ENCODE measurements at regions not wholly inside any gene's neighbourhood (a gene's known extent, or its start where the extent isn't known, plus 50 kb on each side); places are given as distances from the start of the nearest gene placed in this dataset.

GRCh38 chr14:34119107-34119858 lies 168.4 kb upstream of the EGLN3 start:
- no peak for DNase-seq

- no peak for DNase-seq
Measured at GRCh38 chr14:34113991-34114390, 163.1 kb upstream of the EGLN3 start.

GRCh38 chr14:34113005-34113511 lies 162.2 kb upstream of the EGLN3 start:
- no peak for DNase-seq

- no peak for DNase-seq
Measured at GRCh38 chr14:34111953-34112352, 161.1 kb upstream of the EGLN3 start.

GRCh38 chr14:34111505-34111904 lies 160.6 kb upstream of the EGLN3 start:
- DNase-seq: no peak

GRCh38 chr14:34110531-34110930 lies 159.7 kb upstream of the EGLN3 start:
- DNase-seq: no peak

GRCh38 chr14:34107441-34107840 lies 156.6 kb upstream of the EGLN3 start:
- DNase-seq: no peak

- DNase-seq: no peak
Measured at GRCh38 chr14:34106310-34106709, 155.4 kb upstream of the EGLN3 start.

- no peak for DNase-seq
Measured at GRCh38 chr14:34104489-34105397, 153.9 kb upstream of the EGLN3 start.

GRCh38 chr14:34103176-34103575 lies 152.3 kb upstream of the EGLN3 start:
- DNase-seq: no peak

- DNase-seq: no peak
Measured at GRCh38 chr14:34099635-34100034, 148.8 kb upstream of the EGLN3 start.

- no peak for DNase-seq
Measured at GRCh38 chr14:34098985-34099349, 148.1 kb upstream of the EGLN3 start.

- DNase-seq: no peak
Measured at GRCh38 chr14:34098045-34098984, 147.4 kb upstream of the EGLN3 start.

GRCh38 chr14:34097644-34098043 lies 146.8 kb upstream of the EGLN3 start:
- DNase-seq: no peak

GRCh38 chr14:34094384-34094783 lies 143.5 kb upstream of the EGLN3 start:
- no peak for DNase-seq

GRCh38 chr14:34093883-34094282 lies 143.0 kb upstream of the EGLN3 start:
- DNase-seq: no peak

- DNase-seq: no peak
Measured at GRCh38 chr14:34090451-34090850, 139.6 kb upstream of the EGLN3 start.

- no peak for DNase-seq
Measured at GRCh38 chr14:34088914-34089313, 138.0 kb upstream of the EGLN3 start.

- no peak for DNase-seq
Measured at GRCh38 chr14:34087571-34087970, 136.7 kb upstream of the EGLN3 start.

- no peak for DNase-seq
Measured at GRCh38 chr14:34086223-34086757, 135.4 kb upstream of the EGLN3 start.

- no peak for DNase-seq
Measured at GRCh38 chr14:34085695-34086094, 134.8 kb upstream of the EGLN3 start.

- no peak for DNase-seq
Measured at GRCh38 chr14:34081576-34082136, 130.8 kb upstream of the EGLN3 start.

All from NCI-H1092 (cell line).